GM23338 (cell line): ENCODE measurements at regions not wholly inside any gene's neighbourhood (a gene's known extent, or its start where the extent isn't known, plus 50 kb on each side); places are given as distances from the start of the nearest gene placed in this dataset.

Experiments used
- ATAC-seq: fragments of 200-7000 bp; cut with Tn5 transposase; 3 replicates; pipeline ENCODE4 v1.9.1; 2020
- DNase-seq: peaks from one replicate; pipeline ENCODE4 v3.0.0-alpha.2; 2015; ENCODE audit warnings: low spot score
- H2AFZ ChIP-seq: fragments of 200-600 bp; sonication (generic); 2 replicates; pipeline ENCODE4 v1.8.0; 2016; ENCODE audit warnings: antibody characterized with exemption, mild to moderate bottlenecking, moderate library complexity
- H3F3A ChIP-seq: fragments of 200-600 bp; sonication (generic); replicated peaks from 2 replicates; pipeline ENCODE4 v1.8.0; 2017; ENCODE audit warnings: antibody characterized with exemption, mixed run types, low read depth
- H3K27ac ChIP-seq: fragments of 200-600 bp; sonication (generic); 2 replicates; pipeline ENCODE4 v1.6.1; 2016; ENCODE audit warnings: low read depth
- H3K27me3 ChIP-seq: fragments of 200-600 bp; sonication (generic); 2 replicates; pipeline ENCODE4 v1.8.0; 2016; ENCODE audit warnings: mild to moderate bottlenecking, mixed run types, moderate library complexity; ENCODE audit not compliant: insufficient read depth
- H3K36me3 ChIP-seq: fragments of 200-600 bp; sonication (generic); 2 replicates; pipeline ENCODE4 v1.8.0; 2016; ENCODE audit warnings: mild to moderate bottlenecking; ENCODE audit not compliant: insufficient read depth
- H3K4me1 ChIP-seq: fragments of 200-600 bp; sonication (generic); 2 replicates; pipeline ENCODE4 v1.8.0; 2016; ENCODE audit warnings: mild to moderate bottlenecking, moderate library complexity; ENCODE audit not compliant: insufficient read depth
- H3K4me2 ChIP-seq: fragments of 200-600 bp; sonication (generic); 2 replicates; pipeline ENCODE4 v1.7.1; 2017; ENCODE audit warnings: mixed run types
- H3K4me3 ChIP-seq: fragments of 200-600 bp; sonication (generic); 2 replicates; pipeline ENCODE4 v1.6.1; 2016; ENCODE audit warnings: mixed run types
- H3K79me2 ChIP-seq: fragments of 200-600 bp; sonication (generic); replicated peaks from 2 replicates; pipeline ENCODE4 v1.8.0; 2017; ENCODE audit warnings: mild to moderate bottlenecking; ENCODE audit not compliant: insufficient read depth
- H3K9me2 ChIP-seq: fragments of 200-600 bp; sonication (generic); 2 replicates; pipeline ENCODE4 v1.8.0; 2017; ENCODE audit not compliant: insufficient read depth
- H4K20me1 ChIP-seq: fragments of 200-600 bp; sonication (generic); replicated peaks from 2 replicates; pipeline ENCODE4 v1.8.0; 2017; ENCODE audit warnings: mild to moderate bottlenecking; ENCODE audit not compliant: insufficient read depth
- H3K27ac Mint-ChIP-seq: 2 replicates; pipeline ENCODE4 v1.8.0; 2020; ENCODE audit warnings: inconsistent platforms, mild to moderate bottlenecking, moderate library complexity, mixed read lengths
- H3K27me3 Mint-ChIP-seq: 3 replicates; pipeline ENCODE4 v1.8.0; 2022; ENCODE audit warnings: low read depth, mild to moderate bottlenecking, moderate library complexity, mixed read lengths, inconsistent platforms; ENCODE audit not compliant: insufficient read depth, poor library complexity
- H3K36me3 Mint-ChIP-seq: 3 replicates; pipeline ENCODE4 v1.8.0; 2021; ENCODE audit warnings: low read depth, mild to moderate bottlenecking, inconsistent platforms, moderate library complexity, mixed read lengths
- H3K4me1 Mint-ChIP-seq: 3 replicates; pipeline ENCODE4 v1.8.0; 2020; ENCODE audit warnings: mild to moderate bottlenecking, inconsistent platforms, mixed read lengths
- H3K4me3 Mint-ChIP-seq: 3 replicates; pipeline ENCODE4 v1.8.0; 2021; ENCODE audit warnings: moderate library complexity, mild to moderate bottlenecking, inconsistent platforms, mixed read lengths
- H3K9me3 Mint-ChIP-seq: 3 replicates; pipeline ENCODE4 v1.8.0; 2020; ENCODE audit warnings: moderate library complexity, mild to moderate bottlenecking, inconsistent platforms, mixed read lengths
- CREB1 ChIP-seq: fragments of 250-450 bp; sonication (Bioruptor Pico); IDR thresholded peaks from 2 replicates; pipeline ENCODE4 v1.5.0; 2020; ENCODE audit warnings: low read depth, mild to moderate bottlenecking, moderate library complexity
- CTCF ChIP-seq, 2 experiments: fragments of 200-600 bp in 1 of 2; sonication (generic) in 1 of 2; conservative IDR thresholded peaks; 2 replicates each; pipeline versions ENCODE4 v1.5.1 to v1.6.1; 2016 to 2017; ENCODE audit warnings: antibody characterized with exemption in 2 of 2, low read depth in 2 of 2, mild to moderate bottlenecking in 2 of 2, moderate library complexity in 1 of 2
- EZH2 ChIP-seq: fragments of 200-600 bp; sonication (generic); IDR thresholded peaks from one replicate; pipeline ENCODE4 v1.8.0; 2017; ENCODE audit warnings: antibody characterized with exemption, mild to moderate bottlenecking, low read depth; ENCODE audit not compliant: unreplicated experiment
- EZH2phosphoT487 ChIP-seq: fragments of 200-600 bp; sonication (generic); IDR thresholded peaks from one replicate; pipeline ENCODE4 v1.8.1; 2018; ENCODE audit warnings: antibody characterized with exemption; ENCODE audit not compliant: unreplicated experiment
- JUNB ChIP-seq: IDR thresholded peaks from one replicate; pipeline ENCODE4 v1.6.1; 2016; ENCODE audit warnings: antibody characterized with exemption; ENCODE audit not compliant: unreplicated experiment
- NANOG ChIP-seq: IDR thresholded peaks from 2 replicates; pipeline ENCODE4 v1.6.1; 2016; ENCODE audit warnings: antibody characterized with exemption, borderline replicate concordance
- POLR2AphosphoS5 ChIP-seq: IDR thresholded peaks from 2 replicates; pipeline ENCODE4 v1.6.1; 2016; ENCODE audit warnings: antibody characterized with exemption, low read depth
- REST ChIP-seq: IDR thresholded peaks from one replicate; pipeline ENCODE4 v1.6.1; 2018; ENCODE audit warnings: antibody characterized with exemption; ENCODE audit not compliant: unreplicated experiment
- STAT1 ChIP-seq: IDR thresholded peaks from one replicate; pipeline ENCODE4 v1.6.1; 2016; ENCODE audit warnings: antibody characterized with exemption; ENCODE audit not compliant: unreplicated experiment
- ZNF114 ChIP-seq: fragments of 250-450 bp; sonication (Bioruptor Pico); IDR thresholded peaks from 2 replicates; pipeline ENCODE4 v1.5.0; 2020; ENCODE audit warnings: mild to moderate bottlenecking, moderate library complexity
- ZNF331 ChIP-seq: fragments of 250-450 bp; sonication (Bioruptor Pico); IDR thresholded peaks from 2 replicates; pipeline ENCODE4 v1.5.0; 2020; ENCODE audit warnings: low read depth, mild to moderate bottlenecking, moderate library complexity
- ZNF462 ChIP-seq: fragments of 250-450 bp; sonication (Bioruptor Pico); IDR thresholded peaks from 2 replicates; pipeline ENCODE4 v1.5.0; 2020; ENCODE audit warnings: mild to moderate bottlenecking, moderate library complexity
- TF ChIP-seq, protein P1 (sequence below): IDR thresholded peaks from 2 replicates; pipeline ENCODE4 v1.6.1; 2016; ENCODE audit warnings: antibody characterized with exemption

- TF ChIP-seq POLR2AphosphoS5 (no peak), STAT1 (no peak), CTCF (conservative IDR thresholded peaks at IDR 0.05; ENCODE audit: low read depth in 2 of 2) (no peak), NANOG (no peak), CREB1 (CRISPR knock-in tag) (no peak), EZH2phosphoT487 (no peak), JUNB (no peak), EZH2 (no peak), REST (no peak), ZNF462 (CRISPR knock-in tag) (no peak), ZNF331 (CRISPR knock-in tag) (no peak), ZNF114 (CRISPR knock-in tag) (no peak)
- TF ChIP-seq, protein P1, sequence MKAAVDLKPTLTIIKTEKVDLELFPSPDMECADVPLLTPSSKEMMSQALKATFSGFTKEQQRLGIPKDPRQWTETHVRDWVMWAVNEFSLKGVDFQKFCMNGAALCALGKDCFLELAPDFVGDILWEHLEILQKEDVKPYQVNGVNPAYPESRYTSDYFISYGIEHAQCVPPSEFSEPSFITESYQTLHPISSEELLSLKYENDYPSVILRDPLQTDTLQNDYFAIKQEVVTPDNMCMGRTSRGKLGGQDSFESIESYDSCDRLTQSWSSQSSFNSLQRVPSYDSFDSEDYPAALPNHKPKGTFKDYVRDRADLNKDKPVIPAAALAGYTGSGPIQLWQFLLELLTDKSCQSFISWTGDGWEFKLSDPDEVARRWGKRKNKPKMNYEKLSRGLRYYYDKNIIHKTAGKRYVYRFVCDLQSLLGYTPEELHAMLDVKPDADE = no peak
- H3K4me1 ChIP-seq = peaks cover 23% of the 10 kb centered on the region
- Mint-ChIP-seq H3K27me3 (no peaks in the 10 kb centered on the region), H3K9me3 (no peaks in the 10 kb centered on the region), H3K4me1 (peaks cover 34% of the 10 kb centered on the region), H3K4me3 (no peak overlapping the region), H3K27ac (no peak overlapping the region), H3K36me3 (no peaks in the 10 kb centered on the region)
- H2AFZ ChIP-seq = no peak overlapping the region
- H3K27ac ChIP-seq = no peak overlapping the region
- no peaks in the 10 kb centered on the region for H3F3A ChIP-seq
- H3K27me3 ChIP-seq = no peaks in the 10 kb centered on the region
- H3K4me3 ChIP-seq = no peak overlapping the region
- H3K36me3 ChIP-seq = no peaks in the 10 kb centered on the region
- DNase-seq = no peak
- no peak for ATAC-seq
- H3K9me2 ChIP-seq = no peaks in the 10 kb centered on the region
- no peaks in the 10 kb centered on the region for H3K79me2 ChIP-seq
- H4K20me1 ChIP-seq = no peaks in the 10 kb centered on the region
- no peak overlapping the region for H3K4me2 ChIP-seq
Observed at GRCh38 chr6:140046016-140046632, 671.7 kb upstream of the CITED2 start.
